ENCODE measurements at regions not wholly inside any gene's neighbourhood (a gene's known extent, or its start where the extent isn't known, plus 50 kb on each side); places are given as distances from the start of the nearest gene placed in this dataset.

GRCh38 chr2:49296107-49296867 lies 142.0 kb upstream of the FSHR start:
- H3K4me3 ChIP-seq (ENCODE audit: low read depth, low read length) = no peak overlapping the region
- DNase-seq (ENCODE audit: low read depth) = no peak
- TF ChIP-seq, protein P1, sequence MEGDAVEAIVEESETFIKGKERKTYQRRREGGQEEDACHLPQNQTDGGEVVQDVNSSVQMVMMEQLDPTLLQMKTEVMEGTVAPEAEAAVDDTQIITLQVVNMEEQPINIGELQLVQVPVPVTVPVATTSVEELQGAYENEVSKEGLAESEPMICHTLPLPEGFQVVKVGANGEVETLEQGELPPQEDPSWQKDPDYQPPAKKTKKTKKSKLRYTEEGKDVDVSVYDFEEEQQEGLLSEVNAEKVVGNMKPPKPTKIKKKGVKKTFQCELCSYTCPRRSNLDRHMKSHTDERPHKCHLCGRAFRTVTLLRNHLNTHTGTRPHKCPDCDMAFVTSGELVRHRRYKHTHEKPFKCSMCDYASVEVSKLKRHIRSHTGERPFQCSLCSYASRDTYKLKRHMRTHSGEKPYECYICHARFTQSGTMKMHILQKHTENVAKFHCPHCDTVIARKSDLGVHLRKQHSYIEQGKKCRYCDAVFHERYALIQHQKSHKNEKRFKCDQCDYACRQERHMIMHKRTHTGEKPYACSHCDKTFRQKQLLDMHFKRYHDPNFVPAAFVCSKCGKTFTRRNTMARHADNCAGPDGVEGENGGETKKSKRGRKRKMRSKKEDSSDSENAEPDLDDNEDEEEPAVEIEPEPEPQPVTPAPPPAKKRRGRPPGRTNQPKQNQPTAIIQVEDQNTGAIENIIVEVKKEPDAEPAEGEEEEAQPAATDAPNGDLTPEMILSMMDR (IDR thresholded peaks at IDR 0.05; ENCODE audit: low read depth, low read length, missing control alignments) = no peak

DNA sequence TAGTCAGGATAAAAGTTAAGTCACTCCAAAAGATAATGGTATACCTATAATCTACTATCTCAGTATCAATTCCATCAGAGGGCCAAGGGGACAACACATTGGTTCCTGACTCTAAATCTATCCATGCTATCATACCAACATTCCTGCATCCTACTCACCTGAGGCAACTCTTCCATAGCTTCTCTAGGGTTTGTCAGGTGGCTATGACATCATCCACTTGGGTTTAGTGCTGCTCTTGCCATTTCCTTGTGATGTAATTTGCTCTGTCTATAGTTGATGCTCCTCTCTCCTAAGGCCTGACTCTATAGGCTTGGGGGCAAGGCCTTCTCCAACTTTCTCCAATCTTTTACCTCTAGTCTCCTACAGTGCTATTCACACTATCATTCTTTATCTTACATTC lies 139.9 kb upstream of the FSHR start:
- no peak for DNase-seq (ENCODE audit: low read depth)
- H3K4me3 ChIP-seq (ENCODE audit: low read depth, low read length) = no peak overlapping the region
- TF ChIP-seq, protein P1 (IDR thresholded peaks at IDR 0.05; ENCODE audit: low read depth, low read length, missing control alignments) = no peak

DNA sequence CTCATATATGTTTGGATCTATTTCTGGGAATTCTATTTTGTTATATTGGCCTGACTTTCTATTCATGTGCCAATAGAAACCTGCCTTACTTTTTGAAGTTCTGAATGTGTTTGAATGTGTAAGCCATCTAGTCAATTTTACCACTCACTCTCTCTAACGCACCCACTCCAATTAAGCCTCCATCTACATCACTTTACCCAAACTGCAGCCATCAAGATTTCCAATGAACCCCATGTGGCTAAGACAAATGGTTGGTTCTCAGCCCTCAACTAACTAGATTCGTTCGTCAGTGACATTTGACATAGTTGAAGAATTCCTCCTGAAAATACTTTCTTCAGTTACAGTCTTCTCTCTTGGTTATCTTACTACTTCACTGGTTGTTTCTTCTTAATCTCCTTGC lies 137.3 kb upstream of the FSHR start:
- TF ChIP-seq, protein P1 (IDR thresholded peaks at IDR 0.05; ENCODE audit: low read depth, low read length, missing control alignments) = no peak
- no peak for DNase-seq (ENCODE audit: low read depth)
- H3K4me3 ChIP-seq (ENCODE audit: low read depth, low read length) = no peak overlapping the region

- TF ChIP-seq, protein P1 (IDR thresholded peaks at IDR 0.05; ENCODE audit: low read depth, low read length, missing control alignments) = no peak
- no peak overlapping the region for H3K4me3 ChIP-seq (ENCODE audit: low read depth, low read length)
- DNase-seq (ENCODE audit: low read depth) = no peak
Observed at GRCh38 chr2:49289711-49290110, 135.4 kb upstream of the FSHR start.

GRCh38 chr2:49288902-49289700 lies 134.8 kb upstream of the FSHR start:
- H3K4me3 ChIP-seq (ENCODE audit: low read depth, low read length) = no peak overlapping the region
- TF ChIP-seq, protein P1 (IDR thresholded peaks at IDR 0.05; ENCODE audit: low read depth, low read length, missing control alignments) = no peak
- DNase-seq (ENCODE audit: low read depth) = no peak

- TF ChIP-seq, protein P1 (IDR thresholded peaks at IDR 0.05; ENCODE audit: low read depth, low read length, missing control alignments) = no peak
- no peak overlapping the region for H3K4me3 ChIP-seq (ENCODE audit: low read depth, low read length)
- no peak for DNase-seq (ENCODE audit: low read depth)
Observed at GRCh38 chr2:49288113-49288705, 133.9 kb upstream of the FSHR start.
